Stimulated activated CD4-positive, alpha-beta T cell treated with anti-CD3 and anti-CD28 coated beads, Interleukin-15, amount 100 ng/mL, for 48 hours (primary cell): ENCODE measurements at regions not wholly inside any gene's neighbourhood (a gene's known extent, or its start where the extent isn't known, plus 50 kb on each side); places are given as distances from the start of the nearest gene placed in this dataset.

Experiments used
- DNase-seq, 2 donors: peaks; one replicate each; pipeline ENCODE4 v3.0.0-alpha.2; 2020; ENCODE audit warnings: low read depth in 2 of 2

DNA sequence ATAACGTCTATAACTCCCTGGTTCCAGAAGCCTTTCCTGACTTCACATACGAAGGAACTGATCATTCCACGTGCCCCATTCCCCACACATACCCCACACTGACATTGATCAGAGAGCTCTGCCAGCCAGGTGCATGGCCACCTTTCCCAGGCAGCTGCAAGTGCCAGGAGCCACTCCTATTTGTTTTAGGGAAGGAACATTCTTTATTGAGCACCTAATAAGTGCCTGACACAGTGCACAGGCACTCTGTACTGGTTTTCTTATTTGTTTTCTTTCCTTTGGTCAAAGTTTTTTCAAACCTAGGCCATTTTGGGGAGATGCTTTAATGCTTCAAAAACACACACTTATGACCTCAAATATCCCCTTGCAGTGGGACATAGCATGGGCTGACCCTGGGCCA, 50.0 kb downstream of the PITPNM2 start:
- DNase-seq, result no peak

- DNase-seq, result no peak
These were observed 50.4 kb downstream of the PITPNM2 start for GRCh38 chr12:123100450-123100849.

DNA sequence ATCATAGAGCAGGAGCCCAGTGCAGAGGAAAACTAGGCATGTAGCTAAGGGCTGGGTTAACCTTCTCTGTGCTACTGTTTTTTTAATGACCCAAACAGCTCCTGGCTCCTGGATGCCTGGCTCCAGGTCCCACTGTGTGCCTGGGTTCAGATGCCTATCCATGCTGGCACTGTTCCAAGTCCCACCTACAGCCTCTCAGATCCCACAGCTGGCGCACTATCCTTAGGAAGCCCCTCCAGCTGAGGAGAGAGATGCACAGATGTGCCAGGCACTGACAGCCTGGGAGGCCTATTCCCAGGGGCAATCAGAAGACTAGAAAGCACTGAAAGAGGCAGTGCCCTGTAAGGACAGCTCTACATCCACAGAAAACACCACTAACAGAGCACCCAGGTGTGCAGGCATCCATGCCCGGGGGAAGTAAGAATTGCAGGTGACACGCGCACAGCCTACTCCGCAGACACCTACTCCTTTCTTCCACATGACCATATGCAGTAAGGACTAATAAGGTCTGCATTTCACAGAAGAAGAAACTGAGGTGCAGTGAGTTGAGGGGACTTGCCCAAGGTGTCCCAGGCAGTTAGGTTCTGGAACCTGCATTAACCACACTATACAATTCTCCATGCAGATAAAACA, 51.2 kb downstream of the PITPNM2 start:
- no peak for DNase-seq

DNA sequence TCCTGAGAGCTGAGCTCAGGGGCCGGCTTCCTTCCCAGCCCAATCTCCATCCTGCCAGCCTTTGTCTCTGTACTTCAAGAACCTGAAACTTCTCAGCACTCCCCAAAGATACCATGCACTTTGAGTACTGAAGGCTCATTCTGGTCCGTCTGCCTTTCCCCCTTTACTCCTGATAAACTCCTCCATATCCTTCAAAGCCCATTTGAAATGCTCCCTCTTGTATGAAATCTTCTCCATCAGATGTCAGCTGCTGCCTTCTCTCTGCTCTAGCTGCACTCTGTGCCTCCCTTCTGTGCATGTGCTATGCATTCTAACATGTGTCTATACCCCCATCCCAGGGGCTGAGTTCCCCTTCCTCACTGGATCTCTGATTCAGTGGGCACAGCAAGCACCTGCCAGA, 52.1 kb downstream of the PITPNM2 start:
- no peak for DNase-seq

DNA sequence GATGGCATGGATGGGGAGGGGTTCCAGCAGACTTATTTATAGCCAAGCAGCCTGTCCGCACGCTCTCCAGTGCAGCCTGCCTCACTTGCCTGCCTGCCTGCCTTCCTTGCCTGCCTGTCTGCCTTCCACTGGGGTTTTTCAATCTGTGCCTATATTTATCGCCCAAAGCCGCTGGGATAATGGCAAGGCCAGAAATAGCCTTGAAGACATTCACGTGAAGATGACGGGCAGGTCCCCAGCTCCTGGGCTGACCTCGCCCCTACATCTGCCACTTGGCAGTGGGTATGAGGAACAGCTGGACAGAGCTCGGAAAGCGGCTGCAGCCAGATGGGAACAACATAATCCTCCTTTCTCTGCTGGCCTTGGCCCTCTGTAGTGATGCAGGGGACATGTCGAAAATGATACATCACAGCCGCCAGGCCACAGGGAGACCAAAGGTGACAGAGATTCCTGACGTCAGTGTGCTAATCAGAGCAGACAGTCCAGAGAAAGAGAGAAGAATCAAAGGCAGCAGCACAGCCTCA, 53.3 kb downstream of the PITPNM2 start:
- no peak for DNase-seq

- no peak for DNase-seq
These were observed 54.1 kb downstream of the PITPNM2 start for GRCh38 chr12:123096741-123097140.

DNA sequence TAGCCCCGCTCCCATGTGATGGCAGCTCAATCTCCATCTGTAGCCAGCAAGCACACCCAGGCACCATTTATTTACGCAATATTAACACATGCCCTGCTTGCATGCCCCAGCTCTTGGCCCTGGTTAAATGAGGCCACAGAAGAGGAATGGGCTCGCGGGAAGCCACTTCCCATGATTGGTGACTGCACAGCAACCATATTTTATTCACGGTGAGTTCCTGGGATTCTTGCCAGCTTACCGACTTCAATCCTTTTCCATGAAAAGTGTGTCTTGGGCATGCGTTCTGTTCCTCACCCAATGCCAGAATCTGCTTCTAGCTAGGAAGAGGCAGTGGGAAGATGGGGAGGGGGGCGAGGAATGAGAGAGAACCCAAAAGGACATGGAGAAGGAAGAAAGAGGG, 54.7 kb downstream of the PITPNM2 start:
- DNase-seq, result no peak

GRCh38 chr12:123095078-123095881, 55.6 kb downstream of the PITPNM2 start:
- DNase-seq, result no peak

DNA sequence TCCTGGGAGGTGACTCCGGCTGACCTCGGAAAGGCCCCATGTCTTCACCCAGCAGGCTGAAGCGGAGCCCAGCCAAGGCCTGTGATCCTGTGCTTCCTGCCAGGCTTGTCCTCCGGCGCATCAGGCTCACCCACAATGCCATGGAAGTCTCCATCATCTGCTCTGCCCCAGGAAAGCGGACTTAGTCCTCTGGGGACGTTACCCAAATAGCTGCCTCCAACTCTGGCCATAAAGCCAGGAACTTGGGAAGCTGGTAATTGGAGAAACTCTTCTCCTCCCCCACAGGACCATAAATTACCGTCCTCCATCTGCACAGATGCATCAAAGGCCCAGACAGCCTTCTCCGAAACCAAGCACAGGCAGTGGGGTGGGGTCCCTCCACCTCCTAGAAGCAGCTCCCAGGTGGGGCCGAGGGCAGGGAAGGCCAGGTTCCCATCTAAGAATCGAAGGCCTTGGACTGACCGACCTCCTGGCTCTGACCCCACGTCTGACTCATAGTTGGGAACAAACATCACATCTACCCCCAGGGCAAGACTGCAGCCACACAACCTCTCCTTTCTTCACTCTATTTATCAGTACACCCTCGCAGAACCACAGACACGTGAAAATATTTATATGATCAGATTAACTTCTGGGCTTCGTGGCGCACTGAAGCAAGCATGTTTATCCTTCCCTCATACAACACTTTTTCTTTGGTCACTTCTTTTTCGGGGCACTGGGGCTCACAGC, 56.4 kb downstream of the PITPNM2 start:
- DNase-seq, result no peak

GRCh38 chr12:123092866-123093265, 58.0 kb downstream of the PITPNM2 start:
- no peak for DNase-seq

- DNase-seq, result no peak
These were observed 59.4 kb downstream of the PITPNM2 start for GRCh38 chr12:123091230-123092150.

DNA sequence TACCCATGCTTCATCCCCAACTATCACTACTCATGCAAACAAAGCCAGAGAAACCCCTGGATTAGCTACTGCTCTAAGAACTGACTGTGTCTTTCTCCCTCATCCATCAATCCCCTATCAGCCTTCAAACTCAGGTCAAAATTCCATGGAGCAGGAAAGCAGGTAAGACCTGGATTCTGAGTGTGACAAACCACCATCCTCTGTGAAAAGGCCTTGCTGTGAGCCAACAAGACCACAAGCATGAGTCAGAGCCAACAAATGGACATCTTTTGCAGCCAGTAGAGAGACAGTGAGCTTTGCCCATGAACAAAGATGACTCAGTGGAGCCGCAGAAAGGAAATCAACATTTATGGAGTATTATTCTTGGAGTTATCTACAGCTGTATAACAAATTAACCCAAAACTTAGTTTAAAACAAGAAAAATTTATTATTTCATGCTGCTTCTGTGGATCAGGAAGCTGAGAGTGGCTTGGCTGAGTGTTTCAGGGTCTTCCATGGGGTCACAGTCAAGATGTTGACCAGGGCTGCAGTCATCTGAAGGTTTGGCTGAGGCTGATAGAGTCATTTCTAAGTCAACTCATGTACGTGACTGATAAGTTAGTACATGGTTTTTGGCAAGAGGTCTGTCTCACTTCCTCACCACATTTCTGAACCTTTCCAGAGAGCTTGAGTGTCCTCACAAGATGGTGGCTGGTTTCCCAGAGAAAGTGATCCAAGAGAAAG, 61.1 kb downstream of the PITPNM2 start:
- no peak for DNase-seq

DNA sequence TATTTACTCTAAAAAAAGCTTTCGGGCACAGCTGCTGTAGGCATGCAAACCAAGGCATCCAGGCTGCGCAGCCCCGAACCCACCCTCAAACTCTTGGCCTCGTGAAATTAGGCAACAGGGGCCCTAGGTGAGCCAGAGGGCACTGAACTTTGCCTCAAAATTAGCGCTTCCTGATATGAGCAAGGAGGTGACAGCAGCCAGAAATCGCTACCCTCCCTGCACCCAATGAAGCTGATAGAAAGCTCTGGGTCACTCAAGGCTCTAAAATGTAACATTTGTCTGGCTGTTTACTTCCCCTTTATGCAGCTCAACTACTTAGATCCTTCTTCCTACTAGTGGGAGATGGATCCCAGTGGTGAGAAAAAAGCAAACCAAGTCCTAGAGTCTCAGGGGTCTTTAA, 61.8 kb downstream of the PITPNM2 start:
- no peak for DNase-seq

DNA sequence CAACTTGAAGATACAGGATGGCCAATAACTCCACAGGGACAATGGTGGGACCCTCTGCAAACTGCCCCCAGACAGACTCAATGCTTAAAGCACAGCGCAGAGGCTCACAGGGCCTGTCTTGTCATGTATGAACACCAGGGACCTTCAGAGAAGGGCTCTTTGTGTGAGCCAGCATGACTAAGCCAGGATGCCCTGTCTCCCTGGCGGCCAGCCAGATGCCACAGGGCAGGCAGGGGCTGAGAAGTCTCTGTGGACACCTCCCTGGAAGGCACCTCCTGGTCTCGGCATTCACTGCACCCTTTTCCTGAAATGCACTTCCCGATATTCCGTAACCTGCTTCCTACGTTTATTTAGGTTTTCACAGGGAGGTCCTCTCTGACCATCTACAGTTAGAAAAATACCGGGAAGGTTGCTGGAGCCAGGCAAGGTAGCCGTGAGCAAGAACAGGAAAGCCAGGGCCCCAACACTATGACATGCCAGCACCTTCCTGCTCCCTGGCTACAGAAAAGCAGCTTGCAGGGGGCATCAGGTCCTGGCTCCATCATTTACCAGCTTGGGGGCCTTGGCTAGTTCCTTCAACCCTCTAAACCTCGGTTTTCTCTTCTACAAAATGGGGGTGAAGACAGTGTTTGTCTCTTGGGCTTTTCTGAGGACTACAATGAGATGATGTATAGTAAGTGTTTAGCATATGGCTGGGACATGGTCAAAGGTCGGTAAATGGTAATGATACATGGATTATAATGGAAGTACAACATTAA, 65.0 kb downstream of the PITPNM2 start:
- DNase-seq, result no peak

GRCh38 chr12:123085066-123085465, 65.8 kb downstream of the PITPNM2 start:
- no peak for DNase-seq

DNA sequence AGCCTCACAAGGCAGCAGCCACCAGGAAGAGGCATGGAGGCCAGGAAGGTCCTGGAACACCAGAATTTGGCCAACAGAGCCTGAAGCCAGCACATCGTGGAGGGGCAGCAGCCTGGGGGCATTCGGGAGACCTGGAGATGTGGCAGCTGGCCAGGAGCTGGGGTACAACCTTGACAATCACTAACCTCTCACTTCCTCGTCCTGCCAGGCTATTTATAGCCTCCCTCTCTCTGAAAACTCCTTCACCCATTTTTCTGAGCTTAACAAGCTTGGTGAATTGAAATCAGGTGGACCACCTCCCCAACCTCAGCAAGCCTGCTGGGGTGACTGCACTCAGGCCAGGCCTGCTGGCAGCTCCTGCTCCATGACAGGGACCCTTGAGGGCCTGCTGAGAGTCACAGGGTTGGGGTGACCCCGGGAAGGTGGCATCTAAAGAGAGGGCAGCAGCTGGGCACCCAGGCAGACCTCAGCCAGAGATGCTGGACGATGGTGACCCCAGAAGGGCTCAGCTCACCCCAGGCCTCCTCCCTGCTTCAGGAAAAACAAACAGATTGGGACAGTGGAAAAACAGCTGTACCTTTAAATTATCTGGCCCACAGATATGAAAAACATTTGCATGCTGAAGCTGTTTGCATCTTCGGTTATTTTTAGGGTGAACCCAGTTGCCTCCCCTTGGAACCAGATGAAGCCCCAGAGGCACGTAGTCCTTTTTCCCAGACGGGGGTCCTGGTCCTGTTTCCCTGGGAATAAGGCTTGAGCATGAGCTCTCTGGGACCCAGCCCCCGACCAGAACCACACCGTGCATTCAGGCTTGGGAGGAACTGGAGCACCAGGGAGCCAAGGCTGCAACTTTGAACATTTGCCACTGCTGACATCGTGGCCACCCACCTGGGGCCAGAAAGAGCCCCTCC, 67.0 kb downstream of the PITPNM2 start:
- DNase-seq, result no peak

GRCh38 chr12:123080634-123081033, 70.3 kb downstream of the PITPNM2 start:
- no peak for DNase-seq

DNA sequence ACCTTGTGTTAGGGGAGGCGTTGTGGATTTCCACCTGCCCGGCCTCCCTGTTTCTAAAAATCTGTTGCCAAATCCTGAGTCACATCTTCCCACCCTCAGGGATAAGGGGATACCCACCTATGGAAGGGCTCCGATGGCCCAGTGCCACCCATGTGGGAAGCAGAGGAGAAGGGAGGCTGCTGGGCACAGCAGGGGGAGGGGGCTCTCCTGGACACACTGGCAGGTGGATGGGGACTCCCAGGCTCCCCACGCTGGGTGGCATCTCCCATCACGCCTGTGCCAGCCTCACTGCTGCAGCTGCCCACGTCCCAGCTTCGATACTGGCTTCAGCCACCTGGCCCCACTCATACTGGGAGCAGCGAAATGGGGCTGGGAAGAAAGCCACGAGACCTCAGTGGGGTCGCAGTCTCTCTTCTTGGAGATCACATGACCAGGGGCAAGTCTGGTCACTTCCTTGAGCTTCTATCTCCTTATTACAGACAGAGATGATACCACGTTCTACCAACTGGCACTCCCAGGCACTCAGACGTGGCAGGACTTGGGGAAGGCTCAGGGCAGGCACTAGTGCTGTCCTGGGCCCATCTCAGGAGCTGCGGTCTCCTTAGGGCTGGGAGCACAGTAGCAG, 72.2 kb downstream of the PITPNM2 start:
- no peak for DNase-seq

DNA sequence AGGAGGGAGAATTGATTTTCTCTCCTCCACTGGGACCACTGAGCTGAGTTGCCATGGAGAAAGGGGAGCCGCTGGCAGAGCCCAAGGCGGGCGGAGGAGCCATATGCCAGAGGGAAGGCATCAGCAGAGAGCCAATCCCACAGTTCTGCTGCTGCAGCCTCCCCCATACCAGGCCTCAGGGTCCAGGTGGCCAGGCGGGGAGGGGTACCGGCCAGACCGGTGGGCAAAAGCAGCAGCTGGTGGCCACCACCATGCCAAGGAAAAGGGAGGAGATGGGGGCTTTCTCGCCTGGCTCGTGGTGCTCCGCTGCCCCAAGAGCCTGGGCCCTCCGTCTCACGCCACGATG, 72.8 kb downstream of the PITPNM2 start:
- no peak for DNase-seq
